ENCODE measurements at regions not wholly inside any gene's neighbourhood (a gene's known extent, or its start where the extent isn't known, plus 50 kb on each side); places are given as distances from the start of the nearest gene placed in this dataset.

GRCh38 chr14:104250175-104250574 is 111.8 kb downstream of the KIF26A start:
- Histone ChIP-seq H3K4me2 (no peak overlapping the region), H3K9me3 (peaks cover 14% of the 10 kb centered on the region)
- no peak for TF ChIP-seq Cebpa-rat (IDR thresholded peaks at IDR 0.05)

GRCh38 chr14:104252256-104253215 is 114.1 kb downstream of the KIF26A start:
- Histone ChIP-seq H3K4me3 (no peak overlapping the region), H3K9ac (no peak overlapping the region), H3K27me3 (no peaks in the 10 kb centered on the region), H3K36me3 (no peaks in the 10 kb centered on the region), H3K4me1 (peaks cover 30% of the 10 kb centered on the region), H3K9me3 (no peaks in the 10 kb centered on the region), H3K27ac (0 out of 2 replicates have a peak overlapping the region, but pooled peaks have one; percentile 34), H3K4me2 (peak overlapping the region; percentile 93), H4K20me1 (no peaks in the 10 kb centered on the region)
- TF ChIP-seq Cebpa-rat (IDR thresholded peaks at IDR 0.05) = no peak

More at GRCh38 chr14:104250175-104250574, 111.8 kb downstream of the KIF26A start:
- no peaks in the 10 kb centered on the region for H4K20me1 ChIP-seq
- H3K4me3 ChIP-seq = no peak overlapping the region
- no peak overlapping the region for H3K27ac ChIP-seq
- H3K9ac ChIP-seq = no peak overlapping the region
- peaks cover 30% of the 10 kb centered on the region for H3K4me1 ChIP-seq
- H3K27me3 ChIP-seq = no peaks in the 10 kb centered on the region
- H3K36me3 ChIP-seq = no peaks in the 10 kb centered on the region

DNA sequence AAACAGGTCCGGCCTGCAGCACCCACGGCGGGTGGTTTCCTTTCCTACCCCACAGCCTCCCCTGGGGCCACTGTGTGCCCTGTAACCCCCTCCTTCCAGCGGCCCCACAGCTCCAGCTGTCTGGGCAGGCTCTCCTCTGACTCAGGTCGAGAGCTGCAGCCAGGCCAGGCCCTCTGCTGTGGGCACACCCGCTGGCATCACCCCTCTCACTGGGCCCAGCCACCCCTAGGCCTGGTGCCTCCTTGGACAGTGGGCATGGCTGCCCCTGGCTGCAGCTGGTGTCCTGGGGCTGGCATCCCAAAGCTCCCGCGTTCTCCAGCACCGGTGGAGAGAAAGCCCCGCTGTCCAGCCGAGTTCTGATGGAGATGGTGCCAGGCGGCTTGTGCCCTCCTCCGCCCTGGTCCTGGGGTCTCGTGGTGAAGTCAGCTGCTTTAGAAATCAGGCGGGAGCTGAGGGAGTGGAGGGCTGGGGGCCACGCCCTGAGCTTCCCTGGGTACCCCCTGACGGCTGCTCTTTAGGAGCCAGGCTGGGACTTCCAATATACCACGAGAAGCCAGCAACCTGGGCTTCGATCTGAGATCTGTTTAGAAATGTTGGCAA is 114.9 kb downstream of the KIF26A start:
- Histone ChIP-seq H4K20me1 (no peaks in the 10 kb centered on the region), H3K4me1 (peaks cover 30% of the 10 kb centered on the region)

GRCh38 chr14:104253901-104254353 is 115.5 kb downstream of the KIF26A start:
- Histone ChIP-seq H3K4me2 (peak overlapping the region; percentile 93), H3K4me1 (peaks cover 30% of the 10 kb centered on the region)

More for the DNA sequence above, 114.9 kb downstream of the KIF26A start:
- no peak for TF ChIP-seq Cebpa-rat (IDR thresholded peaks at IDR 0.05)
- H3K27me3 ChIP-seq = no peaks in the 10 kb centered on the region
- H3K9me3 ChIP-seq = no peaks in the 10 kb centered on the region
- no peak overlapping the region for H3K27ac ChIP-seq
- peak overlapping the region; percentile 93 for H3K4me2 ChIP-seq
- peak overlapping the region; percentile 15; the same call in 1 of the 2 replicates for H3K4me3 ChIP-seq
- H3K9ac ChIP-seq = no peak overlapping the region
- no peaks in the 10 kb centered on the region for H3K36me3 ChIP-seq

DNA sequence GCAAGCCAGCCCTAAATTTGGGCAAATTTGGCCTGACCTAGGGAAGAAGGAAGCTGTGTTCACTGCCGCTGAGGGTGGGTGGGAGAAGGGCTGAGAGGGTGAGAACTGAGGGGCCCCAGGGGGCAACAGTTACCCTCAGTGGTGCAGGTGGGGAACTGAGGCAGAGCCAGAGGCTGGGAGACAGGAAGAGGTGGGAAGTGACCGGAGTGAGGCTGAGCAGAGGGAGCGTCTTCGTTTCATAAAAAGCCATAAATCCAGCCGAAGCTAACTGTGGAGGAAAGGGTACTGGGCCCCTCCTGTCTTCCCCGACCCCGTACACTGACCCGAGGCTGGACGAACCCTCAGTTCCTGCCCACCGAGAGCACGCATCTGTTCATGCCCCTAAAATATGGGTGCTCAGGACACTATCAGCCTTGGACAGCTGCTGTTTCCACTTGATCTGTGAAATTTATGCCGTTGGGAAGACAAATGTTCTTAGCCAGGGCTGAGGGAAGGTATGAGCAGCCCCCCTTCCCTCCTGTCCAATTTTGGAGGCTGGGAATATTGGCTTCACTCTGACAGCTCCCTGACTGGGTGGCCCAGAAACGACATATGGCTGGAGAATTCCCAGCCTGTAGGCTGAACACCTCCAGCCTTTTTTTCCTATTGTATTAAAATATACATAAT is 116.5 kb downstream of the KIF26A start:
- H3K27me3 ChIP-seq = no peaks in the 10 kb centered on the region

More at GRCh38 chr14:104253901-104254353, 115.5 kb downstream of the KIF26A start:
- Histone ChIP-seq H3K4me3 (no peak overlapping the region), H3K9ac (no peak overlapping the region; the same call in 1 of the 2 replicates), H3K36me3 (no peaks in the 10 kb centered on the region), H3K27me3 (no peaks in the 10 kb centered on the region), H3K9me3 (no peaks in the 10 kb centered on the region), H4K20me1 (no peaks in the 10 kb centered on the region), H3K27ac (no peak overlapping the region)
- no peak for TF ChIP-seq Cebpa-rat (IDR thresholded peaks at IDR 0.05)

DNA sequence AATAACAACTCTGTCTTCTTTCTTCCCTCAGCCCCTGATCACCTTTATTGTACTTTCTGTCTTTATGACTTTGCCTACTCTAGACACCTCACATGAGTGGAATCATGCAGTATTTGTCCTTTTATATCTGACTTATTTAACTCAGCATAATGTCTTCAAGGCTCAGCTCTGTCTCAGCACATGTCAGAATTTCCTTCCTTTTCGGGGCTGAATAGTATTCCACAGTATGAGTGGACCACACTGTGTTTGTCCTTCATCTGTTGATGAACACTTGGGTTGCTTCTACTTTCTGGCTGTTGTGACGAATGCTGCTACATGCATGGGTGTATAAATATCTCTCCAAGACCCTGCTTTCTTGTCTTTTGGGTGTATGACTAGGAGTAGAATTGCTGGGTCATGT is 117.6 kb downstream of the KIF26A start:
- Histone ChIP-seq H3K4me3 (no peak overlapping the region), H4K20me1 (no peaks in the 10 kb centered on the region), H3K36me3 (no peaks in the 10 kb centered on the region), H3K27ac (no peak overlapping the region), H3K9ac (no peak overlapping the region), H3K27me3 (no peaks in the 10 kb centered on the region), H3K9me3 (peaks cover 7% of the 10 kb centered on the region), H3K4me2 (no peak overlapping the region), H3K4me1 (peaks cover 30% of the 10 kb centered on the region)
- TF ChIP-seq Cebpa-rat (IDR thresholded peaks at IDR 0.05) = no peak

More for the DNA sequence above, 116.5 kb downstream of the KIF26A start:
- Histone ChIP-seq H3K36me3 (no peaks in the 10 kb centered on the region), H3K4me3 (no peak overlapping the region), H3K9me3 (peaks cover 6% of the 10 kb centered on the region; the same call in 1 of the 2 replicates), H3K4me2 (peak overlapping the region; percentile 93), H4K20me1 (no peaks in the 10 kb centered on the region), H3K9ac (no peak overlapping the region), H3K27ac (no peak overlapping the region), H3K4me1 (peaks cover 30% of the 10 kb centered on the region)
- no peak for TF ChIP-seq Cebpa-rat (IDR thresholded peaks at IDR 0.05)

- Histone ChIP-seq H3K9ac (no peak overlapping the region), H3K4me2 (peak overlapping the region; percentile 74), H4K20me1 (no peaks in the 10 kb centered on the region), H3K9me3 (peaks cover 17% of the 10 kb centered on the region), H3K4me1 (peaks cover 48% of the 10 kb centered on the region), H3K27me3 (no peaks in the 10 kb centered on the region), H3K4me3 (no peak overlapping the region), H3K36me3 (no peaks in the 10 kb centered on the region), H3K27ac (peak overlapping the region; percentile 20)
- TF ChIP-seq Cebpa-rat (IDR thresholded peaks at IDR 0.05) = no peak
Measured at GRCh38 chr14:104262515-104263514, 124.4 kb downstream of the KIF26A start.

DNA sequence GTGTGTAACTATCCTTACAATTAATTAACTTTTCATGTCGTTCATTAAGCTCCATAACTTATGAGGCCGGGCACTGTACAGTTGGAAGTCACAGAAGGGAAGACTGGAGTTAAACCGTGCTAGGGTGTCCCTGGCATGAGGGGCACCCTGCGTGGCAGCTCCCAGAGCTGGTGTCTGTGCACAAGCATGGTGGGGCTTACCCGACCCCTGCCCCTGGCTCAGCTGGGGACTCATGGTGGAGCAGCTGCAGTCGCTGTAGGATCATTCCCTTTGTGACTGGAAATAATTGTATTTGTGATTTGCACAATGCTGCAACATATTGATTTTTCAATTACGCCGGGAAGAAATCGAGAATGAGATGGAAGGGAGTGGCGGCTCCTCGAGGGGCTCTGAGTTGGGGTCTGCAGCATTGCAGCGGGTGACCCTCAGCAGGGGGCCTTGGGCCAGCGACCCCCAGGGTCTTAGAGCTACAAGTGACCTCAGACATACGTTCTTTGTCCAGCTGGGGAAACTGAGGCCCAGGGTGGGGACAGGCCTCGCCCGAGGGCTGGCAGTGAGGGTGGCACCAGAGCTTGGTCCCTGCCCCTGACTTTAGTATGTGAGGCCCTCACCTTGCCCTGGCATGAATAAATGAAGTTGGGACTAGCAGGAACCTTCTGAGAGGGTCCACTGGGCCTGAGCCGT is 125.4 kb downstream of the KIF26A start:
- H3K4me1 ChIP-seq = peaks cover 53% of the 10 kb centered on the region
- no peaks in the 10 kb centered on the region for H3K36me3 ChIP-seq
- H3K27ac ChIP-seq = no peak overlapping the region
- no peaks in the 10 kb centered on the region for H4K20me1 ChIP-seq
- H3K4me3 ChIP-seq = no peak overlapping the region
- peaks cover 17% of the 10 kb centered on the region for H3K9me3 ChIP-seq
- H3K9ac ChIP-seq = no peak overlapping the region
- no peaks in the 10 kb centered on the region for H3K27me3 ChIP-seq
- no peak for TF ChIP-seq Cebpa-rat (IDR thresholded peaks at IDR 0.05)
- peak overlapping the region; percentile 74 for H3K4me2 ChIP-seq
